PC-9 (cell line): ENCODE measurements at regions not wholly inside any gene's neighbourhood (a gene's known extent, or its start where the extent isn't known, plus 50 kb on each side); places are given as distances from the start of the nearest gene placed in this dataset.

Experiments
- BruUV-seq: library from RNA; stranded (reverse); fragments of 400-500 nt; replicated peaks from 2 replicates; lab custom pipeline; 2021; lab: Mats Ljungman, UMichigan
- CTCF ChIA-PET: fragments of 300-600 bp; sonication (Branson Sonifier 250); formaldehyde crosslinking; loops from one replicate; lab custom pipeline; 2022; ENCODE audit warnings: antibody characterized with exemption; lab: Charles Lee
- POLR2A ChIA-PET: fragments of 300-600 bp; sonication (Branson Sonifier 250); formaldehyde crosslinking; loops from one replicate; lab custom pipeline; 2022; ENCODE audit warnings: antibody characterized with exemption; ENCODE audit not compliant: unreplicated experiment; lab: Charles Lee
- DNase-seq, 2 experiments: peaks; one replicate each; pipeline versions ENCODE4 v3.0.0 to v3.0.0-alpha.2; 2015 to 2022; ENCODE audit warnings: mixed read lengths in 1 of 2
- H2AFZ ChIP-seq: fragments of 200-600 bp; sonication (generic); 2 replicates; pipeline ENCODE4 v1.8.1; 2017; ENCODE audit warnings: antibody characterized with exemption
- H3F3A ChIP-seq: fragments of 200-600 bp; sonication (generic); 2 replicates; pipeline ENCODE4 v1.8.1; 2017; ENCODE audit warnings: antibody characterized with exemption, mild to moderate bottlenecking, low read depth; ENCODE audit not compliant: insufficient read depth
- H3K27ac ChIP-seq: fragments of 200-600 bp; sonication (generic); 2 replicates; pipeline ENCODE4 v1.6.1; 2016; ENCODE audit warnings: mixed run types
- H3K27me3 ChIP-seq: fragments of 200-600 bp; sonication (generic); 2 replicates; pipeline ENCODE4 v1.6.1; 2016; ENCODE audit warnings: low read depth, mixed run types; ENCODE audit not compliant: insufficient read depth
- H3K36me3 ChIP-seq: fragments of 200-600 bp; sonication (generic); 2 replicates; pipeline ENCODE4 v1.6.1; 2016; ENCODE audit warnings: low read depth, mixed run types
- H3K4me1 ChIP-seq: fragments of 200-600 bp; sonication (generic); replicated peaks from 2 replicates; pipeline ENCODE4 v1.6.1; 2016; ENCODE audit warnings: mixed run types; ENCODE audit not compliant: insufficient read depth
- H3K4me2 ChIP-seq: fragments of 200-600 bp; sonication (generic); 2 replicates; pipeline ENCODE4 v1.6.1; 2017; ENCODE audit warnings: mixed run types
- H3K4me3 ChIP-seq: fragments of 200-600 bp; sonication (generic); 2 replicates; pipeline ENCODE4 v1.6.1; 2016; ENCODE audit warnings: mixed run types
- H3K79me2 ChIP-seq: fragments of 200-600 bp; sonication (generic); 2 replicates; pipeline ENCODE4 v1.6.1; 2017; ENCODE audit warnings: low read depth, mixed run types
- H3K9me2 ChIP-seq: fragments of 200-600 bp; sonication (generic); 2 replicates; pipeline ENCODE4 v1.8.1; 2017; ENCODE audit warnings: mild to moderate bottlenecking; ENCODE audit not compliant: insufficient read depth
- H3K9me3 ChIP-seq: fragments of 200-600 bp; sonication (generic); 2 replicates; pipeline ENCODE4 v1.8.1; 2016; ENCODE audit warnings: low read depth; ENCODE audit not compliant: insufficient read depth
- H4K20me1 ChIP-seq: fragments of 200-600 bp; sonication (generic); 2 replicates; pipeline ENCODE4 v1.8.1; 2017; ENCODE audit not compliant: insufficient read depth
- CTCF ChIP-seq: fragments of 200-600 bp; sonication (generic); conservative IDR thresholded peaks from 2 replicates; pipeline ENCODE4 v1.6.1; 2017; ENCODE audit warnings: mixed run types, antibody characterized with exemption, mild to moderate bottlenecking, moderate library complexity
- EZH2 ChIP-seq: fragments of 200-600 bp; sonication (generic); IDR thresholded peaks from 2 replicates; pipeline ENCODE4 v1.8.0; 2017; ENCODE audit warnings: antibody characterized with exemption, low read depth
- intact Hi-C: fragments of 100-400 bp; cut with micrococcal nuclease; formaldehyde crosslinking; loops from one replicate; pipeline ENCODE4 v1.10.0; 2022; ENCODE audit not compliant: unreplicated experiment

- H3K9me2 ChIP-seq: no peaks in the 10 kb centered on the region
Measured at GRCh38 chr3:61311044-61311443, 59.8 kb upstream of the FHIT start.

GRCh38 chr3:61315871-61316270 lies 64.6 kb upstream of the FHIT start:
- Histone ChIP-seq H3K4me2 (no peak overlapping the region), H2AFZ (no peak overlapping the region), H4K20me1 (no peaks in the 10 kb centered on the region), H3F3A (no peaks in the 10 kb centered on the region), H3K79me2 (no peaks in the 10 kb centered on the region), H3K4me1 (no peaks in the 10 kb centered on the region), H3K9me2 (no peaks in the 10 kb centered on the region), H3K4me3 (no peak overlapping the region), H3K9me3 (no peaks in the 10 kb centered on the region), H3K27me3 (peaks cover 20% of the 10 kb centered on the region; the same call in 1 of the 2 replicates), H3K36me3 (no peaks in the 10 kb centered on the region), H3K27ac (no peak overlapping the region)
- DNase-seq: peak in 1 of 2 experiments; percentile 11
- ChIA-PET POLR2A (no interaction called here), CTCF (no interaction called here)
- intact Hi-C loops: no loop called here
- BruUV-seq: no TSS peak
- no peak for TF ChIP-seq CTCF
- TF ChIP-seq EZH2: no peak

More at GRCh38 chr3:61311044-61311443, 59.8 kb upstream of the FHIT start:
- Histone ChIP-seq H3K4me2 (no peak overlapping the region), H2AFZ (no peak overlapping the region), H3K27me3 (peaks cover 9% of the 10 kb centered on the region; the same call in 1 of the 2 replicates), H3F3A (no peaks in the 10 kb centered on the region), H3K36me3 (no peaks in the 10 kb centered on the region), H3K79me2 (no peaks in the 10 kb centered on the region), H3K27ac (no peak overlapping the region), H3K4me1 (no peaks in the 10 kb centered on the region), H3K4me3 (no peak overlapping the region), H3K9me3 (no peaks in the 10 kb centered on the region), H4K20me1 (no peaks in the 10 kb centered on the region)
- BruUV-seq: no TSS peak
- TF ChIP-seq EZH2: no peak
- TF ChIP-seq CTCF: no peak
- intact Hi-C loops: no loop called here
- POLR2A ChIA-PET: no interaction called here
- no peak for DNase-seq
- CTCF ChIA-PET: no interaction called here

GRCh38 chr3:61323094-61323493 lies 71.8 kb upstream of the FHIT start:
- Histone ChIP-seq H3K27me3 (peaks cover 16% of the 10 kb centered on the region; the same call in 1 of the 2 replicates), H3K9me3 (no peaks in the 10 kb centered on the region), H3F3A (no peaks in the 10 kb centered on the region), H4K20me1 (no peaks in the 10 kb centered on the region), H3K27ac (no peak overlapping the region), H3K4me1 (no peaks in the 10 kb centered on the region), H2AFZ (no peak overlapping the region), H3K4me2 (no peak overlapping the region), H3K79me2 (no peaks in the 10 kb centered on the region), H3K9me2 (no peaks in the 10 kb centered on the region), H3K4me3 (no peak overlapping the region), H3K36me3 (no peaks in the 10 kb centered on the region)
- ChIA-PET CTCF (no interaction called here), POLR2A (interaction anchor here (0.6 kb wide), 1 partner anchor 650 kb away, joined by 5 read pairs; no protein-coding TSS in a partner anchor)
- BruUV-seq: no TSS peak
- TF ChIP-seq CTCF: no peak
- no peak for TF ChIP-seq EZH2
- intact Hi-C loops: no loop called here
- no peak for DNase-seq
